Adrenal gland (tissue), 5 donors: ENCODE measurements at regions not wholly inside any gene's neighbourhood (a gene's known extent, or its start where the extent isn't known, plus 50 kb on each side); places are given as distances from the start of the nearest gene placed in this dataset.

ENCODE experiments used
- CTCF ChIP-seq, 6 experiments: fragments of 450-650 bp in 4 of 6; fragments of 200-600 bp in 2 of 6; sonication (generic) in 1 of 6; IDR thresholded peaks; 1 replicate in 5 of 6; 2 replicates in 1 of 6; pipeline versions ENCODE4 v1.5.1 to v1.8.0; 2016 to 2021; ENCODE audit warnings: antibody characterized with exemption in 6 of 6, mild to moderate bottlenecking in 2 of 6, moderate library complexity in 1 of 6
- POLR2A ChIP-seq, 2 donors: fragments of 450-650 bp; IDR thresholded peaks; one replicate each; pipeline ENCODE4 v1.6.1; 2017; ENCODE audit warnings: antibody characterized with exemption in 2 of 2, mild to moderate bottlenecking in 2 of 2, moderate library complexity in 1 of 2
- donor health status: DM: no; HTN: no; CAD: no.

- TF ChIP-seq CTCF (IDR thresholded peaks at IDR 0.05), result no peak
- TF ChIP-seq POLR2A (IDR thresholded peaks at IDR 0.05), result no peak
Observed at GRCh38 chr2:128642821-128643220, 324.2 kb upstream of the HS6ST1 start.
